LNCaP clone FGC (cell line): ENCODE measurements at regions not wholly inside any gene's neighbourhood (a gene's known extent, or its start where the extent isn't known, plus 50 kb on each side); places are given as distances from the start of the nearest gene placed in this dataset.

Experiments used
- DNase-seq: peaks from one replicate; pipeline ENCODE4 v3.0.0-alpha.2; 2011; ENCODE audit warnings: low read depth
- H3K4me3 ChIP-seq: 2 replicates; pipeline ENCODE4 v1.5.1; 2011; ENCODE audit warnings: mild to moderate bottlenecking, low read depth, low read length, control low read depth
- CTCF ChIP-seq: IDR thresholded peaks from 2 replicates; pipeline ENCODE4 v1.5.1; 2012; ENCODE audit warnings: mild to moderate bottlenecking; ENCODE audit not compliant: control insufficient read depth, insufficient read depth; ENCODE audit errors: extremely low read depth

GRCh38 chr3:101043687-101044078, 50.5 kb upstream of the ABI3BP start:
- H3K4me3 ChIP-seq = no peak overlapping the region
- no peak for TF ChIP-seq CTCF
- DNase-seq = no peak

GRCh38 chr3:101042996-101043686, 49.9 kb upstream of the ABI3BP start:
- H3K4me3 ChIP-seq = no peak overlapping the region
- no peak for DNase-seq
- no peak for TF ChIP-seq CTCF
